ENCODE measurements at regions not wholly inside any gene's neighbourhood (a gene's known extent, or its start where the extent isn't known, plus 50 kb on each side); places are given as distances from the start of the nearest gene placed in this dataset.

- DNase-seq (ENCODE audit: low read depth in 2 of 2), result no peak
Measured at GRCh38 chr13:91162180-91162579, 185.3 kb upstream of the MIR17HG start.

GRCh38 chr13:91162589-91162988, 184.9 kb upstream of the MIR17HG start:
- no peak for DNase-seq (ENCODE audit: low read depth in 2 of 2)

- DNase-seq (ENCODE audit: low read depth in 2 of 2), result no peak
Measured at GRCh38 chr13:91165758-91166157, 181.7 kb upstream of the MIR17HG start.

GRCh38 chr13:91166714-91167511, 180.6 kb upstream of the MIR17HG start:
- no peak for DNase-seq (ENCODE audit: low read depth in 2 of 2)

- DNase-seq (ENCODE audit: low read depth in 2 of 2), result no peak
Measured at GRCh38 chr13:91167706-91168385, 179.6 kb upstream of the MIR17HG start.

DNA sequence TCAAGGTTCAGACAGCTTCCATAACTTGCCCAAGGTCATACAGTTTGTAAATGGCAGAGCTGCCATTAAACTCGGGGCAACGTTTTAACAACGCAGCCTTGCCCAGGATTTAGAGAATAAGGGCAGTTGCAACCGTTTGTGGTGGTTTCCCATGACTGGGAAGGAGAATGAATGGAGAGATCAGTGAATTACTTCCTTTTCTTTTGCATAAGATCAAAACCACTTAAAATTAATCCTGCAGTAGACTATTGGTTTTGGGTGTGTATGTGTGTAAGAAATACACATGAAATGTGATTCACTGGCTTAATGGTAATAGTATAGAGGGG, 179.1 kb upstream of the MIR17HG start:
- no peak for DNase-seq (ENCODE audit: low read depth in 2 of 2)

DNA sequence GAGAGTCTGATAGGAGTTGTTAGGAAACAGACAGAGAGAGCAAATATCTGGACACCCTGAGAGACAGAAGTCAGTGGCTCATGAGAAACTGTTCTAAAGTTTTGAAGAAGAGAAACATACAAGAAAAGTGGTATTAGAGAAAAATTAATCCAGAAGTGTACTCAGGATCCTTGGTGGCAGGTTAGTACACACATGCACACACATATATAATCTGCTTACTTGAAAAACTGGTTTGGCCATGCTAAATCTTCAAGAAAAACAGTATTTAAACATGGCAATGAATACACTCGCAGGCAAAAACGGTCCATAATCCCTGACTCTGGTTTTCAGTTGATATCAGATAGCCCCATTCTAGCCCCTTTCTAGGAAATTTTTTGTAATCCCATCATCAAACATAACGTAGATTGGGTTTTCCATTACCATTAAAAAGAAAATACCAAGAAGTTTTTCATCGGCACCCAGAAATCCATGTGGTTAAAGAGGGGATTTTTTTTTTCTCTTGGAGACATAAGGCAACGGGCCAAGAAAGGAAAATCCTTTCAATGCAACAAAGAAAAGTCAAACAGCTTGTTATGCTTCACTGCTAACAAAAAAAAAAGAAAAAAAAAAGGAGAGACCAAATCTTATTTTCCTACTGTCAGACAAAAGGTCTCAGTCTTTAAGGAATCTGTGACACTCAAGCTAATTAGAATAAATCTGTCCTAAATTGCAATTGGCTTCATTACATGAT, 178.0 kb upstream of the MIR17HG start:
- DNase-seq (ENCODE audit: low read depth in 2 of 2), result no peak

DNA sequence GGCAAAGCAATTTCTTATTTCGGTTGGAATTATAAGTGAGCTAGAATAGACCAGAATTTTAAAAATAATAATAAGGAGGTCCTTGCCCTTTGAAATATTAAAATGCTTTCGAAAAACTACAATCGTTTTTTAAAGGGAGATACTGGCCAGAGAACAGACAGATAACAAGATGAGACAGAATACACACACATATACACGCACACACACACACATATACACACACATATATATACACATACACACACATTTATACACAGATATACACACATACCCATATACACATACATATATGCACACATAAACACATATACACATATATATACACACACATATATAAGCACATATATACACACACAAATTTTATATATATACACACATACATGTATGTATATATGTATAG, 175.3 kb upstream of the MIR17HG start:
- DNase-seq (ENCODE audit: low read depth in 2 of 2), result no peak

GRCh38 chr13:91174886-91175501, 172.5 kb upstream of the MIR17HG start:
- DNase-seq (ENCODE audit: low read depth in 2 of 2), result no peak

DNA sequence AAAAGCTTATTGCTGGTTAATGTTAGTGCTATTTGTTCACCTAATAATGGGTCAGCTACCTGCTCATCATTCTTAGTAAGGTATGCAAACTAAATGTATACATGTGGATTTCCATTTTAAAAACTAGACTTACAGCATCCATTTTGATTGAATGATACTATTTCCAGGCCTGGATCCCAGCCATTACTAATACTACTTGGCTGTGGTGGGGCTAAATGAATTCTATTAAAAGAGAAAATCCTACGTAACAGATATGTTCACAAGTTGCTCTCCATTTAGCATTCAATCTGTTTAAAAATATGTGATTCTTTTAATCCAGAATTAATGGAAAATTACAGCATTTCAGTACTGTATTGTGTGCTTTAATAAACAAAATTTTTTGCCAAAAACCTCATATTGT, 169.4 kb upstream of the MIR17HG start:
- DNase-seq (ENCODE audit: low read depth in 2 of 2), result no peak

GRCh38 chr13:91181892-91182291, 165.6 kb upstream of the MIR17HG start:
- DNase-seq (ENCODE audit: low read depth in 2 of 2), result no peak

DNA sequence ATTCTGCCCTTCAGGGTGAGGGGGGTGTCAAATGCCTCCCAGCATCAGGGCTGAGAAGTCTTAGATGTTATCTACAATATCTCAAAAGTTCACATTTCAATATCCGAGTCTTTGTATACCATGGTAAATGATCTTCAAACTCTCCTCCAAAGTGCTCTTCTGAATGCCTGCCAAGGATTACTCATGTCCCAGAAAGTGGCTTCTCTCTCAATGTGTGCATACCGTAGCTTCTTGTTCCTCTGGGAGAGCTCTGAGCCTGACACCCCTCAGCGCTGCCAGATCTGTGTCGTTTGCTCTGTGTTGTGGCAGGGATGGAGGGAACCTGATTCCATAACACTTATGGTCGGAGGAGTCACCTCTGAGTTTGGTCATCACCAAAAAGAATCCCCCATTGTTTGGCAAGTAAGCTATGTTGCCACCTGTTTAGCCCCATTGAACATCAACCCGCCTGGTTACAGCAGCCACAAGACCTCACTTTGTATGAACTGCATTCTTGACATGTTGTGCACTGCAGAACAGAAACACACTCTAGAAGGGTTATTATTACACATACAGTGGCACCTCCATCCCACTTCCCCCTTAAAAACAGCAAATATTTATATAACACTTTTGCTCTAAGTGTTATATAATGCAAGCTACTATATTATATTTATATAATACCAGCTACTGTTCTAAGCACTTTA, 163.1 kb upstream of the MIR17HG start:
- no peak for DNase-seq (ENCODE audit: low read depth in 2 of 2)

- no peak for DNase-seq (ENCODE audit: low read depth in 2 of 2)
Measured at GRCh38 chr13:91185294-91185863, 162.1 kb upstream of the MIR17HG start.

DNA sequence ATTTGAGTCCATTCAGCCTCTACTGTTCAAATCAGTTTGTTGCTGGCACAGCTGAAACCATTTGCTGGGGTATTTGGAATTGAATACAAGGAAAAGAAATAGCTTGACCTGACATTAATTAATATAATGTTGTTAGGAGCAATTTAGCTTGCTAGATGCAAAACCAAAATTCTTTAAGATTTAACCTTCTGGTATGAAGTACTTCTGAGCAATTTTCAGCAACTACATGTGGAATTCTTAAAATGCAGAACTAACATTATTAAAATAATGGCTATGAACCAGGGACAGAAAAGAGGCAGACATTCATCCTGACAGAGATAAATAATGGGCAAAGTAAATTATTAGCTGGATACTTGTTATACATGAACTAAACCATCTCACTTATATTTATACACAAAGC, 160.0 kb upstream of the MIR17HG start:
- DNase-seq (ENCODE audit: low read depth in 2 of 2), result no peak

GRCh38 chr13:91189506-91189905, 158.0 kb upstream of the MIR17HG start:
- DNase-seq (ENCODE audit: low read depth in 2 of 2), result no peak

DNA sequence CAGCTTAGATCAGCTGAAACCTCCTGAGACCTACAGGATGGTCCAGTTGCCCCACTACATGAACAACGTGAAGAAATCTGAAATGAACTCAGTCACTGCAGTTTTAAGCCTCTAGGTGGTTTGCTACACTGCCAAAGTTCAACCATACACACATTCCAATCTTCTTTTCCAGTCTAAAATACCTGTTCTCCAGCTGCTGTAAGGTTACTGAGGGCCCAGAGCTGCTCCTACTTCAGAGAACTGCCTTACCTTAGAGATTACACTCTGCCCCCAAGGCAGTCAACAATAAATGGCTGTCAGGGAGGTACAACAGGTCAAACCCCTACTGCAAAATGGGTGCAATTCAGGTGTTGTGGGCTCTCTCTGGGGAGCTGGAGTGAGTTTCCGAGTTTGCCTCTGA, 154.1 kb upstream of the MIR17HG start:
- DNase-seq (ENCODE audit: low read depth in 2 of 2), result no peak

DNA sequence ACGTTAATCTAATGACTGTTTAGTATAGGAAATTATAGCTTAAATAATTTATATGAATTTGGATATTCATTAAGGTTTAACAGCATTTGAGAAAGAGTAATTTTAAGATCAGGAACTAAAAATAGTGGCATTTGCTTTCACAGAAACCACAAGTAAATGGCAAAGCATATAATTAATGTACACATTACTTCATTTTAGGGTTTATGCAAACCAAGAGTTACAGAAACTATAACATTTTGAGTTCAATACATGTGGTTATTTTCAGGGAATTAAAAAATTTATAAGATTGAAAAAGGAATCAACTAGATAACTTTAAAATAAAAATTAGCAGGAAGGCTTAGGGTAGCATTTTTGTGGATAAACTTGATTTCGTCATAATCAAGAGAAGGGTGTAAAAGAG, 151.7 kb upstream of the MIR17HG start:
- no peak for DNase-seq (ENCODE audit: low read depth in 2 of 2)

DNA sequence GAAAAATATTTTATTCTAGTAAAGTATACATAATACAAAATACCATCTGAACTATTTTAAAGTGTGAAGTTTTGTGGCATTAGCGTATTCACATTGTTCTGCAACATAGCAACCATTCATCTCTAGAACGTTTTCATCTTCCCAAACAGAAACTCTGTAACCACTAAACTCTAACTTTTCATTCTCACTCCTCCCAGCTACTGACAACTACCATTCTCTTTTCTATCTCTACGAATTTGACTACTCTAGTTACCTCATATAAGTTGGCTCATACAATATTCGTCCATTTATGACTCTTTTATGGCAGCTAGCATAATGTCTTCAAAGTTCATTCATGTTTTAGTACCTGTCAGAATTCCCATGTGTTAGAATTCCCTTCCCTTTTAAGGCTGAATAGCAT, 150.5 kb upstream of the MIR17HG start:
- no peak for DNase-seq (ENCODE audit: low read depth in 2 of 2)

- no peak for DNase-seq (ENCODE audit: low read depth in 2 of 2)
Measured at GRCh38 chr13:91199866-91200265, 147.6 kb upstream of the MIR17HG start.

DNA sequence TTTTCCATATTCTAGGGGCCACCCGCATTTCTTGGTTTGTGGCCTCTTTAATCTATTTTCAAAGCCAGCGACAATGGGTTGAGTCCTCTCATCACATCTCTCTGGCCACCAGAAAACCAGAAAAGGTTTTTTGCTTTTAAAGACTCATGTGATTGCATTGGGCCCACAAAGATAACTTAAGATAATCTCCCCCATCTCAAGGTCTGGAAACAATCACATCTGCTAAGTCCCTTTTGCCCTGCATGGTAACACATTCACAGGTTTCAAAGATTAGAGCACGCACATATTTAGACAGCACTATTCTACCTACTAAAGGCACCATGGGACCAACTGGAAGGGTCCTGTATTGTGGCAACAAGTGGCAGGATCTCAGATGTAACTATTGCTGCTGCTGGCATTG, 147.0 kb upstream of the MIR17HG start:
- DNase-seq (ENCODE audit: low read depth in 2 of 2), result no peak

GRCh38 chr13:91203430-91203829, 144.1 kb upstream of the MIR17HG start:
- no peak for DNase-seq (ENCODE audit: low read depth in 2 of 2)

GRCh38 chr13:91207261-91207660, 140.2 kb upstream of the MIR17HG start:
- no peak for DNase-seq (ENCODE audit: low read depth in 2 of 2)

All from stimulated activated CD4-positive, alpha-beta T cell treated with anti-CD3 and anti-CD28 coated beads, Interleukin-1b, Interleukin-23, amount 100 ng/mL, for 4 hours (primary cell).